ENCODE measurements at regions not wholly inside any gene's neighbourhood (a gene's known extent, or its start where the extent isn't known, plus 50 kb on each side); places are given as distances from the start of the nearest gene placed in this dataset.

- DNase-seq (ENCODE audit: low read depth in 2 of 2): no peak
Measured at GRCh38 chr2:168375195-168375798, 80.8 kb upstream of the CERS6 start.

GRCh38 chr2:168378960-168379669 lies 77.0 kb upstream of the CERS6 start:
- peak in 1 of 2 donors; percentile 20 for DNase-seq (ENCODE audit: low read depth in 2 of 2)

GRCh38 chr2:168380500-168380899 lies 75.6 kb upstream of the CERS6 start:
- no peak for DNase-seq (ENCODE audit: low read depth in 2 of 2)

- DNase-seq (ENCODE audit: low read depth in 2 of 2): no peak
Measured at GRCh38 chr2:168392024-168392423, 64.0 kb upstream of the CERS6 start.

- no peak for DNase-seq (ENCODE audit: low read depth in 2 of 2)
Measured at GRCh38 chr2:168392797-168393196, 63.3 kb upstream of the CERS6 start.

- no peak for DNase-seq (ENCODE audit: low read depth in 2 of 2)
Measured at GRCh38 chr2:168394262-168394661, 61.8 kb upstream of the CERS6 start.

GRCh38 chr2:168396131-168396530 lies 59.9 kb upstream of the CERS6 start:
- DNase-seq (ENCODE audit: low read depth in 2 of 2): no peak

- no peak for DNase-seq (ENCODE audit: low read depth in 2 of 2)
Measured at GRCh38 chr2:168397629-168398028, 58.4 kb upstream of the CERS6 start.

GRCh38 chr2:168401048-168401556 lies 55.0 kb upstream of the CERS6 start:
- DNase-seq (ENCODE audit: low read depth in 2 of 2): no peak

GRCh38 chr2:168401771-168402170 lies 54.3 kb upstream of the CERS6 start:
- no peak for DNase-seq (ENCODE audit: low read depth in 2 of 2)

- no peak for DNase-seq (ENCODE audit: low read depth in 2 of 2)
Measured at GRCh38 chr2:168402531-168402930, 53.5 kb upstream of the CERS6 start.

GRCh38 chr2:168403736-168404135 lies 52.3 kb upstream of the CERS6 start:
- no peak for DNase-seq (ENCODE audit: low read depth in 2 of 2)

GRCh38 chr2:168404764-168405163 lies 51.3 kb upstream of the CERS6 start:
- no peak for DNase-seq (ENCODE audit: low read depth in 2 of 2)
